ENCODE measurements at regions not wholly inside any gene's neighbourhood (a gene's known extent, or its start where the extent isn't known, plus 50 kb on each side); places are given as distances from the start of the nearest gene placed in this dataset.

GRCh38 chr16:9197957-9198661, 106.7 kb downstream of the HAPSTR1 start:
- Mint-ChIP-seq H3K27me3 (no peaks in the 10 kb centered on the region), H3K36me3 (ENCODE audit: insufficient read depth) (no peaks in the 10 kb centered on the region)
- no peak for TF ChIP-seq CTCF (IDR thresholded peaks at IDR 0.05; ENCODE audit: unreplicated experiment)

DNA sequence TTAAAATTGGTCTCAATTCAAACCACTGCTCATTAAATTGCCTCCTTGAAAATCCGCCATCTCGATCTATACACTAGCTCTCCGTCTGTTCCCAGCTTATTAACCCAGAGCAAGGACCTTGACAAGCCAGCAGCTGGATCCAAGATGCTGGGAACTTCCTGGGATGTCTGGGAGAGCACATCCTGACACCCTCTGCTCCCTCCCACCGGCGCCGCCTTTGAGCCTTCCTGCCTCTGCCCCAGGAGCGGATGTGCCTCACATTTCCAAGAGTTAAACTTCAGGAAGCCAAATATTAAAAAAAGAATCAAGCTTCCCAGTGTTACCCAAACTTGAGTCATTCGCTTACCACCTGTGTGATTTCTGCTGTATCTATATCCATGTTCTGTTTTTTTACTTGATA, 107.9 kb downstream of the HAPSTR1 start:
- Mint-ChIP-seq H3K27me3 (peaks cover 5% of the 10 kb centered on the region), H3K36me3 (ENCODE audit: insufficient read depth) (no peaks in the 10 kb centered on the region), H3K4me1 (ENCODE audit: low read depth) (no peaks in the 10 kb centered on the region), H3K9me3 (ENCODE audit: low read depth) (peaks cover 12% of the 10 kb centered on the region), H3K4me3 (ENCODE audit: low read depth) (no peak overlapping the region), H3K27ac (no peak overlapping the region)
- DNase-seq (ENCODE audit: low spot score, unreplicated experiment): no peak
- no peak for TF ChIP-seq CTCF (IDR thresholded peaks at IDR 0.05; ENCODE audit: unreplicated experiment)

More at GRCh38 chr16:9197957-9198661, 106.7 kb downstream of the HAPSTR1 start:
- H3K4me1 Mint-ChIP-seq (ENCODE audit: low read depth): no peaks in the 10 kb centered on the region
- no peak for DNase-seq (ENCODE audit: low spot score, unreplicated experiment)
- no peak overlapping the region for H3K4me3 Mint-ChIP-seq (ENCODE audit: low read depth)
- peaks cover 7% of the 10 kb centered on the region for H3K9me3 Mint-ChIP-seq (ENCODE audit: low read depth)
- no peak overlapping the region for H3K27ac Mint-ChIP-seq

- no peaks in the 10 kb centered on the region for H3K36me3 Mint-ChIP-seq (ENCODE audit: insufficient read depth)
Observed at GRCh38 chr16:9199751-9200150, 108.3 kb downstream of the HAPSTR1 start.

DNA sequence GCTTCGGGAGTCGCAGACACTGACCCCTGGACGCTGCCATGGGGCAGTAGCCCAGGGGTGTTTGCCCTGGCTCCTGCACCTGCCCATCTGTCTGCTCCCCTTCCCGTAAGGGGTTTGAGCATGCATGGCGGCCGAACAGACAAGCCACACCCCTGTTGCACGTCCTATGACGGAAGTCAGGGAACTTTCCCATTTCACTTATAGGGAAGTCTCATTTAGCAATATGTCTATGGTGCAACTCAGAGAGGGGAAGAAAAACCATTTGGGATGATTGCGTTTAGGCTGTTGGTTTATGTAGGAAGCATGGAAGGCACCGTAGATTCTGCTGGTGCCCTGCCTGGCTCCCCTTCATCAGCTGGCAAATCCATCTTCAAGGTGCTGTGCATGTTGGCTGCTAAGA, 112.5 kb downstream of the HAPSTR1 start:
- peaks cover 12% of the 10 kb centered on the region for H3K9me3 Mint-ChIP-seq (ENCODE audit: low read depth)
- H3K27ac Mint-ChIP-seq: no peak overlapping the region
- no peak for DNase-seq (ENCODE audit: low spot score, unreplicated experiment)
- peaks cover 5% of the 10 kb centered on the region for H3K27me3 Mint-ChIP-seq
- no peak for TF ChIP-seq CTCF (IDR thresholded peaks at IDR 0.05; ENCODE audit: unreplicated experiment)
- no peak overlapping the region for H3K4me3 Mint-ChIP-seq (ENCODE audit: low read depth)
- H3K4me1 Mint-ChIP-seq (ENCODE audit: low read depth): no peaks in the 10 kb centered on the region
- no peaks in the 10 kb centered on the region for H3K36me3 Mint-ChIP-seq (ENCODE audit: insufficient read depth)

More at GRCh38 chr16:9199751-9200150, 108.3 kb downstream of the HAPSTR1 start:
- H3K4me3 Mint-ChIP-seq (ENCODE audit: low read depth): no peak overlapping the region
- no peak for DNase-seq (ENCODE audit: low spot score, unreplicated experiment)
- no peaks in the 10 kb centered on the region for H3K4me1 Mint-ChIP-seq (ENCODE audit: low read depth)
- no peak for TF ChIP-seq CTCF (IDR thresholded peaks at IDR 0.05; ENCODE audit: unreplicated experiment)
- H3K27me3 Mint-ChIP-seq: peaks cover 5% of the 10 kb centered on the region
- no peak overlapping the region for H3K27ac Mint-ChIP-seq
- peaks cover 12% of the 10 kb centered on the region for H3K9me3 Mint-ChIP-seq (ENCODE audit: low read depth)

DNA sequence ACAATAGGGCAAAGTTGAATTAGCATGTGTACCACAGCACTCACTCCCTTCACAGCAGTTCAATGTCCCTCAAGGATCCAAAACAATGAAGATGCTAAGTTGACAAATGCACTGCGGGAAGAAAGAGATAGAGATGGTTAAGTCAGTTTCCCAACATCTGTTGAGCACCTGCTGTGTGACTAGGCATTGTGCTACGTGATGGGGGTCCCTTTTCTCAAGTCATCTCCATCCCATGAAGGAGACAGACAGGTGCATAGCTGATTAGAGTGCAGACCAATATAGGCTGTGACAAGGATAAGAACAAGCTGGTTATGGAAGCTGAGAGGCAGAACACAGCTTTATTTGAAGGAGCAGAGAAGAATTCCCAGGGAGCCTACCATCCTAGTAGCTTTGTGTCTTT, 114.2 kb downstream of the HAPSTR1 start:
- Mint-ChIP-seq H3K27me3 (peaks cover 5% of the 10 kb centered on the region), H3K9me3 (ENCODE audit: low read depth) (peaks cover 9% of the 10 kb centered on the region), H3K4me1 (ENCODE audit: low read depth) (peaks cover 5% of the 10 kb centered on the region), H3K4me3 (ENCODE audit: low read depth) (no peak overlapping the region), H3K36me3 (ENCODE audit: insufficient read depth) (no peaks in the 10 kb centered on the region), H3K27ac (no peak overlapping the region)
- TF ChIP-seq CTCF (IDR thresholded peaks at IDR 0.05; ENCODE audit: unreplicated experiment): no peak
- DNase-seq (ENCODE audit: low spot score, unreplicated experiment): no peak
